ENCODE measurements at regions not wholly inside any gene's neighbourhood (a gene's known extent, or its start where the extent isn't known, plus 50 kb on each side); places are given as distances from the start of the nearest gene placed in this dataset.

- H3K9me1 ChIP-seq (ENCODE audit: control insufficient read depth, insufficient read depth, low read length), result no peaks in the 10 kb centered on the region
- H4K20me1 ChIP-seq (replicated peaks; ENCODE audit: control insufficient read depth, insufficient read depth, low read length), result no peaks in the 10 kb centered on the region
- no peak overlapping the region for H3K4me2 ChIP-seq (ENCODE audit: insufficient read depth, low read length)
- H2AFZ ChIP-seq (ENCODE audit: low read depth, low read length), result no peak overlapping the region
- WGBS (ENCODE audit: insufficient coverage, low coverage, missing lambda C conversion rate), result 0% methylated on average over 8 of the region's 8 CpGs
- ChIA-PET POLR2A (interaction anchor here (0.7 kb wide), 2 partner anchors 58 to 114 kb away, joined by 3 read pairs; no protein-coding TSS in a partner anchor), CTCF (ENCODE audit: low intra/inter-chr PET ratio) (no interaction called here)
- no peak overlapping the region for H3K4me3 ChIP-seq
- no peaks in the 10 kb centered on the region for H3K79me2 ChIP-seq (ENCODE audit: control insufficient read depth, insufficient read depth, low read length)
- FAIRE-seq (no peak), ATAC-seq (no peak), DNase-seq (ENCODE audit: extremely low read depth in 1 of 4, low spot score in 3 of 4) (no peak)
- H3K36me3 ChIP-seq (ENCODE audit: control insufficient read depth, insufficient read depth, low read length), result no peaks in the 10 kb centered on the region
- intact Hi-C loops (cut with micrococcal nuclease), result no loop called here
- H3K9ac ChIP-seq (ENCODE audit: insufficient read depth in 1 of 2, low read depth in 2 of 2, low read length in 2 of 2), result no peak overlapping the region
- no peaks in the 10 kb centered on the region; a peak in 1 of 5 replicates for H3K4me1 ChIP-seq (replicated peaks in 1 of 2; ENCODE audit: control insufficient read depth in 2 of 2, insufficient read depth in 2 of 2, low read length in 2 of 2)
- no peaks in the 10 kb centered on the region for H3K9me3 ChIP-seq (replicated peaks; ENCODE audit: control insufficient read depth, insufficient read depth, low read depth, low read length)
- H3K27me3 ChIP-seq (ENCODE audit: control insufficient read depth in 2 of 2, insufficient read depth in 2 of 2, low read length in 2 of 2), result peaks cover 0 to 10% of the 10 kb centered on the region in 2 experiments; a peak in 2 of 5 replicates
- BruUV-seq (replicated peaks), result no TSS peak
- in situ Hi-C loops (cut with MboI), result no loop called here
- TF ChIP-seq RBM34 (IDR thresholded peaks at IDR 0.05; ENCODE audit: borderline replicate concordance, insufficient read depth, low read length), result no peak
- TF ChIP-seq ZC3H8 (IDR thresholded peaks at IDR 0.05), result no peak
- no peak for TF ChIP-seq FOXJ2 (tag; IDR thresholded peaks at IDR 0.05)
- no peak overlapping the region for H3K27ac ChIP-seq (ENCODE audit: extremely low read depth, low read depth, low read length)
These were observed 127.7 kb upstream of the CST7 start for GRCh38 chr20:24821391-24821790.

GRCh38 chr20:24823176-24823784, 125.8 kb upstream of the CST7 start:
- no peak overlapping the region for H3K27ac ChIP-seq (ENCODE audit: extremely low read depth, low read depth, low read length)
- intact Hi-C loops (cut with micrococcal nuclease), result no loop called here
- ChIA-PET POLR2A (no interaction called here), CTCF (ENCODE audit: low intra/inter-chr PET ratio) (no interaction called here)
- WGBS (ENCODE audit: insufficient coverage, low coverage, missing lambda C conversion rate), result 0% methylated on average over 7 of the region's 8 CpGs
- no peak overlapping the region for H2AFZ ChIP-seq (ENCODE audit: low read depth, low read length)
- no peak overlapping the region for H3K9ac ChIP-seq (ENCODE audit: insufficient read depth in 1 of 2, low read depth in 2 of 2, low read length in 2 of 2)
- no peaks in the 10 kb centered on the region for H3K36me3 ChIP-seq (ENCODE audit: control insufficient read depth, insufficient read depth, low read length)
- H3K27me3 ChIP-seq (ENCODE audit: control insufficient read depth in 2 of 2, insufficient read depth in 2 of 2, low read length in 2 of 2), result peaks cover 0 to 10% of the 10 kb centered on the region in 2 experiments; a peak in 2 of 5 replicates
- H3K79me2 ChIP-seq (ENCODE audit: control insufficient read depth, insufficient read depth, low read length), result no peaks in the 10 kb centered on the region
- in situ Hi-C loops (cut with MboI), result no loop called here
- H3K9me1 ChIP-seq (ENCODE audit: control insufficient read depth, insufficient read depth, low read length), result no peaks in the 10 kb centered on the region
- H3K4me3 ChIP-seq, result no peak overlapping the region
- BruUV-seq (replicated peaks), result no TSS peak
- no peaks in the 10 kb centered on the region for H3K9me3 ChIP-seq (replicated peaks; ENCODE audit: control insufficient read depth, insufficient read depth, low read depth, low read length)
- no peak overlapping the region for H3K4me2 ChIP-seq (ENCODE audit: insufficient read depth, low read length)
- FAIRE-seq (no peak), DNase-seq (ENCODE audit: extremely low read depth in 1 of 4, low spot score in 3 of 4) (no peak), ATAC-seq (no peak)
- no peaks in the 10 kb centered on the region for H3K4me1 ChIP-seq (replicated peaks in 1 of 2; ENCODE audit: control insufficient read depth in 2 of 2, insufficient read depth in 2 of 2, low read length in 2 of 2)
- H4K20me1 ChIP-seq (replicated peaks; ENCODE audit: control insufficient read depth, insufficient read depth, low read length), result no peaks in the 10 kb centered on the region
- TF ChIP-seq HNRNPLL (IDR thresholded peaks at IDR 0.05; ENCODE audit: low read depth, low read length, poor library complexity, severe bottlenecking) (no peak), HDAC8 (tag; IDR thresholded peaks at IDR 0.05) (no peak), HDGF (IDR thresholded peaks at IDR 0.05) (no peak), MAFG (tag; conservative IDR thresholded peaks at IDR 0.05) (no peak), PYGO2 (tag; IDR thresholded peaks at IDR 0.05) (no peak), ZBTB17 (CRISPR knock-in tag; IDR thresholded peaks at IDR 0.05) (no peak), FUS (optimal IDR thresholded peaks at IDR 0.05; ENCODE audit: low read depth, low read length) (no peak), ZNF143 (CRISPR knock-in tag; IDR thresholded peaks at IDR 0.05) (no peak), SIN3B (IDR thresholded peaks at IDR 0.05; ENCODE audit: low read depth) (no peak), ZNF592 (IDR thresholded peaks at IDR 0.05) (no peak), SNAPC5 (CRISPR knock-in tag; IDR thresholded peaks at IDR 0.05) (no peak)
